ENCODE measurements at regions not wholly inside any gene's neighbourhood (a gene's known extent, or its start where the extent isn't known, plus 50 kb on each side); places are given as distances from the start of the nearest gene placed in this dataset.

DNA sequence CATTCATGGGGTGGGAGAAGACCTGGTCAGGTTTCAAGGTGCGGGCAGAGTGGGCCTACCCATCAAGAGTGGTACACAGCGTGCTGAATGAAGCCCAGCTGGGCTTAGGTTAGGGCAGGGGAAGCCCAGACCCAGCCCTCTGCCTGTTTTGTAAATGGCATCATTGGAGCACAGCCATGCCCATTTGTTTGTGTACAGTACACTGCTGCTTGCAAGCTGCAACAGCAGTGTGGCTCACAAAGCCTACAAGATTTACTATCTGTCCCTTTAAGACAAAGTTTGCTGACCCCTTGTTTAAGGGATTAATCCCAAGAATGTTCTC, 230.1 kb upstream of the TNRC6C start:
- ATAC-seq = no peak
- peaks cover 15% of the 10 kb centered on the region for H3K4me1 Mint-ChIP-seq (ENCODE audit: low read depth)
- ChIA-PET POLR2A (no interaction called here), CTCF (interaction anchor here (1.5 to 1.7 kb wide), 2 partner anchors 9 to 186 kb away, joined by 3 to 5 read pairs; no protein-coding TSS in a partner anchor)
- peak overlapping the region; percentile 37 for H3K27ac Mint-ChIP-seq
- H3K9me3 Mint-ChIP-seq (ENCODE audit: insufficient read depth) = peaks cover 12% of the 10 kb centered on the region
- peak; percentile 18 for DNase-seq
- H3K36me3 Mint-ChIP-seq (ENCODE audit: low read depth) = no peaks in the 10 kb centered on the region
- H3K4me3 Mint-ChIP-seq = no peak overlapping the region
- H3K27me3 Mint-ChIP-seq (ENCODE audit: low read depth) = peaks cover 28% of the 10 kb centered on the region

DNA sequence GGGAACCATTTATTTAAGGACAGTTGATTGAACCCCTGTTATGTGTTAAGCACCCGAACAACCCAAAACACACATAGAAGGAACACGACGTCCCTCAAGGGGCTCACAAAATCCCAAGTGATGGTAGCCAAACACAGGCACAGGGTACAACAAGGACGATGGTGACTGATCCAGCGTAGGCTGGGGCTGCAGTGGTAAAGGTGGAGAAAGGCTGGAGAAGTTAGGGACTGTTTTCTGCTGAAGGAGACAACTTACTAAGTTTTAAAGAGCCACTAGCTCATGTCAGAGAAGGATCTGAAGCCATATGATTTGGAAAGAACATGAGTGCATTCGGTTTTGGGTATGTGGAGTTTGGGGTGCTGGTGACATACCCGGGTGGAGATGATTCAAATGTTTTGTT, 229.6 kb upstream of the TNRC6C start:
- Mint-ChIP-seq H3K9me3 (ENCODE audit: insufficient read depth) (peaks cover 12% of the 10 kb centered on the region), H3K4me3 (no peak overlapping the region), H3K27ac (no peak overlapping the region), H3K4me1 (ENCODE audit: low read depth) (peaks cover 15% of the 10 kb centered on the region), H3K36me3 (ENCODE audit: low read depth) (no peaks in the 10 kb centered on the region), H3K27me3 (ENCODE audit: low read depth) (peaks cover 32% of the 10 kb centered on the region)
- CTCF ChIA-PET = interaction anchor here (1.5 kb wide), 1 partner anchor 9 kb away, joined by 3 read pairs; no protein-coding TSS in a partner anchor
- ATAC-seq (no peak), DNase-seq (peak; percentile 17)
- POLR2A ChIA-PET = no interaction called here

GRCh38 chr17:77729587-77729986, 228.9 kb upstream of the TNRC6C start:
- H3K9me3 Mint-ChIP-seq (ENCODE audit: insufficient read depth) = peaks cover 12% of the 10 kb centered on the region
- no peak overlapping the region for H3K27ac Mint-ChIP-seq
- peaks cover 15% of the 10 kb centered on the region for H3K4me1 Mint-ChIP-seq (ENCODE audit: low read depth)
- H3K4me3 Mint-ChIP-seq = no peak overlapping the region
- ChIA-PET CTCF (interaction anchor here (0.8 to 1.5 kb wide), 3 partner anchors 10 to 187 kb away, joined by 3 to 6 read pairs (median 3); no protein-coding TSS in a partner anchor), POLR2A (no interaction called here)
- DNase-seq (peak; percentile 7), ATAC-seq (no peak)
- H3K27me3 Mint-ChIP-seq (ENCODE audit: low read depth) = peaks cover 36% of the 10 kb centered on the region
- H3K36me3 Mint-ChIP-seq (ENCODE audit: low read depth) = no peaks in the 10 kb centered on the region

GRCh38 chr17:77730376-77730775, 228.1 kb upstream of the TNRC6C start:
- ATAC-seq (no peak), DNase-seq (no peak)
- Mint-ChIP-seq H3K27me3 (ENCODE audit: low read depth) (peaks cover 36% of the 10 kb centered on the region), H3K4me3 (no peak overlapping the region), H3K9me3 (ENCODE audit: insufficient read depth) (peaks cover 12% of the 10 kb centered on the region), H3K36me3 (ENCODE audit: low read depth) (no peaks in the 10 kb centered on the region), H3K4me1 (ENCODE audit: low read depth) (peaks cover 15% of the 10 kb centered on the region), H3K27ac (no peak overlapping the region)
- POLR2A ChIA-PET = no interaction called here
- CTCF ChIA-PET = interaction anchor here (0.8 to 1.4 kb wide), 4 partner anchors 11 to 284 kb away, joined by 3 to 6 read pairs (median 3); no protein-coding TSS in a partner anchor

- Mint-ChIP-seq H3K27ac (no peak overlapping the region), H3K4me3 (no peak overlapping the region), H3K9me3 (ENCODE audit: insufficient read depth) (peaks cover 12% of the 10 kb centered on the region), H3K4me1 (ENCODE audit: low read depth) (peaks cover 1% of the 10 kb centered on the region), H3K27me3 (ENCODE audit: low read depth) (peaks cover 37% of the 10 kb centered on the region), H3K36me3 (ENCODE audit: low read depth) (no peaks in the 10 kb centered on the region)
- ChIA-PET POLR2A (no interaction called here), CTCF (no interaction called here)
- DNase-seq (peak; percentile 9), ATAC-seq (no peak)
These were observed 224.8 kb upstream of the TNRC6C start for GRCh38 chr17:77733576-77734296.

DNA sequence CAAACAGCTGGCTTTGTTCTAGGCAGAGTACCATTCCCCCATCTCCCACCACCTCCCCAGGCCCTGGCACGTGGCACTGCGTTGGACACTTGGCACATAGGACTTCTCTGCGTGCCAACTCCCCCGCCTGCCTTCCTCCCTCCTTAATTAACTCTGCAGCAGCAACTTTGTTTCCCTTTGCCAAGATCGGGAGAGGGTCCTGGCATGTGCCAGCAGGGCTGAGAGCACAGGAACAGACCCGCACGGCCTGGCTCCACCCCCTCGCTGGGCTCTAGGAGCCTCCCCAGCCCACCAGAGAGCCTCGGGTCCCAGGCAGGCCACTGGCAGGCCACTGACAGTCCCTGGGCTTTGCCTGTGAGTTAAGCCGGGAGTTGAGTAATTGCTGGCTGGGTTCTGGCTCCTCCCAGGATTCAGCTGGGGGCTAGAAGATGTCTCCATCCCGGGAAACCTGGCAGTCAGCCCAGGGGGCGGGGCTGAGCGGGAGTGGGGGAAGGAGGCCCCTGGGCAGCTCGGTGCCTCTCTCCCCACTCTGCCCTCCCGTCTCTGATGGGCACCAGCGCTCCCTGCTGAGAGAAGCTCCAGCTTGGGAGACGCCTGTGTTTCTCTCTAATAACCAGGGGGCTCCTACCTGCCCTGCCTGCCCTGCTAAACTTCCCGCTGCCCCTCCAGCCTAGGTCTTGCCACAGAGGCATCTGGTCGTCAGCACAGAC, 224.0 kb upstream of the TNRC6C start:
- ATAC-seq (no peak), DNase-seq (peak; percentile 14)
- Mint-ChIP-seq H3K4me1 (ENCODE audit: low read depth) (peaks cover 1% of the 10 kb centered on the region), H3K9me3 (ENCODE audit: insufficient read depth) (peaks cover 12% of the 10 kb centered on the region), H3K4me3 (no peak overlapping the region), H3K36me3 (ENCODE audit: low read depth) (no peaks in the 10 kb centered on the region), H3K27ac (no peak overlapping the region), H3K27me3 (ENCODE audit: low read depth) (peaks cover 34% of the 10 kb centered on the region)
- CTCF ChIA-PET = no interaction called here
- POLR2A ChIA-PET = interaction anchor here (0.5 kb wide), 1 partner anchor 195 kb away, joined by 3 read pairs; no protein-coding TSS in a partner anchor

DNA sequence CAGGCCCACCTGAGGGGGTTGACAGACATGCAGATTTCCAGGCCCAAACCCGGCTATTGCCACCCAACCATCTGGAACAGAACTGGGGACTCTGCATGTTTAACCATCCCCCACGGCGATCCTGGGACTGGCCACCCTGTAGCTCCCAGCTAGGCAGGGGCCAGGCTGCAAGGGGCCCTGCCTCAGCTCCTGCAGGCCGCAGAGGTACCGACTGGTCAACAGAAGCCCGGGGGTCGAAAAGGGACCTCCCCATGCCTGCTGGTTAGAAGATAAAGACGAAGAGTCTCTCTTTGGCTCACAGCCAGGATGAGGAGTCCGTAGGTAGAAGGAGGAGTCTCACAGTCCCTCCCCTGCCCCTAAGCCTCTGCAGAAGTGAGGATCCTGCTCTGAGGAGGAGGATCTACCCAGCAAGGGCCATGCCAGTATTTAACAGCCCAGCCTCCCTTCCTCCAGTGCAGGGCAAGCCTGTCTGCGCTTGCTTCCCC, 223.4 kb upstream of the TNRC6C start:
- H3K36me3 Mint-ChIP-seq (ENCODE audit: low read depth) = no peaks in the 10 kb centered on the region
- DNase-seq (no peak), ATAC-seq (no peak)
- POLR2A ChIA-PET = interaction anchor here (0.5 kb wide), 1 partner anchor 195 kb away, joined by 3 read pairs; no protein-coding TSS in a partner anchor
- peaks cover 30% of the 10 kb centered on the region for H3K27me3 Mint-ChIP-seq (ENCODE audit: low read depth)
- CTCF ChIA-PET = no interaction called here
- H3K9me3 Mint-ChIP-seq (ENCODE audit: insufficient read depth) = peaks cover 12% of the 10 kb centered on the region
- no peak overlapping the region for H3K4me3 Mint-ChIP-seq
- H3K27ac Mint-ChIP-seq = no peak overlapping the region
- no peaks in the 10 kb centered on the region for H3K4me1 Mint-ChIP-seq (ENCODE audit: low read depth)

GRCh38 chr17:77735566-77736198, 222.8 kb upstream of the TNRC6C start:
- peaks cover 30% of the 10 kb centered on the region for H3K27me3 Mint-ChIP-seq (ENCODE audit: low read depth)
- no peak for DNase-seq
- peaks cover 12% of the 10 kb centered on the region for H3K9me3 Mint-ChIP-seq (ENCODE audit: insufficient read depth)
- ChIA-PET POLR2A (no interaction called here), CTCF (no interaction called here)
- no peaks in the 10 kb centered on the region for H3K4me1 Mint-ChIP-seq (ENCODE audit: low read depth)
- no peaks in the 10 kb centered on the region for H3K36me3 Mint-ChIP-seq (ENCODE audit: low read depth)
- ATAC-seq = no peak
- H3K4me3 Mint-ChIP-seq = no peak overlapping the region
- H3K27ac Mint-ChIP-seq = no peak overlapping the region

GRCh38 chr17:77736199-77736585, 222.3 kb upstream of the TNRC6C start:
- ChIA-PET CTCF (no interaction called here), POLR2A (no interaction called here)
- Mint-ChIP-seq H3K36me3 (ENCODE audit: low read depth) (no peaks in the 10 kb centered on the region), H3K9me3 (ENCODE audit: insufficient read depth) (peaks cover 12% of the 10 kb centered on the region), H3K27me3 (ENCODE audit: low read depth) (peaks cover 30% of the 10 kb centered on the region), H3K4me3 (no peak overlapping the region), H3K4me1 (ENCODE audit: low read depth) (no peaks in the 10 kb centered on the region), H3K27ac (no peak overlapping the region)
- DNase-seq (no peak), ATAC-seq (no peak)

GRCh38 chr17:77736721-77737120, 221.8 kb upstream of the TNRC6C start:
- no peak overlapping the region for H3K27ac Mint-ChIP-seq
- H3K4me1 Mint-ChIP-seq (ENCODE audit: low read depth) = no peaks in the 10 kb centered on the region
- ATAC-seq = no peak
- DNase-seq = peak; percentile 15
- ChIA-PET POLR2A (no interaction called here), CTCF (interaction anchor here (1.2 kb wide), 1 partner anchor 194 kb away, joined by 4 read pairs; no protein-coding TSS in a partner anchor)
- H3K4me3 Mint-ChIP-seq = no peak overlapping the region
- H3K36me3 Mint-ChIP-seq (ENCODE audit: low read depth) = no peaks in the 10 kb centered on the region
- H3K27me3 Mint-ChIP-seq (ENCODE audit: low read depth) = peaks cover 25% of the 10 kb centered on the region
- peaks cover 12% of the 10 kb centered on the region for H3K9me3 Mint-ChIP-seq (ENCODE audit: insufficient read depth)

DNA sequence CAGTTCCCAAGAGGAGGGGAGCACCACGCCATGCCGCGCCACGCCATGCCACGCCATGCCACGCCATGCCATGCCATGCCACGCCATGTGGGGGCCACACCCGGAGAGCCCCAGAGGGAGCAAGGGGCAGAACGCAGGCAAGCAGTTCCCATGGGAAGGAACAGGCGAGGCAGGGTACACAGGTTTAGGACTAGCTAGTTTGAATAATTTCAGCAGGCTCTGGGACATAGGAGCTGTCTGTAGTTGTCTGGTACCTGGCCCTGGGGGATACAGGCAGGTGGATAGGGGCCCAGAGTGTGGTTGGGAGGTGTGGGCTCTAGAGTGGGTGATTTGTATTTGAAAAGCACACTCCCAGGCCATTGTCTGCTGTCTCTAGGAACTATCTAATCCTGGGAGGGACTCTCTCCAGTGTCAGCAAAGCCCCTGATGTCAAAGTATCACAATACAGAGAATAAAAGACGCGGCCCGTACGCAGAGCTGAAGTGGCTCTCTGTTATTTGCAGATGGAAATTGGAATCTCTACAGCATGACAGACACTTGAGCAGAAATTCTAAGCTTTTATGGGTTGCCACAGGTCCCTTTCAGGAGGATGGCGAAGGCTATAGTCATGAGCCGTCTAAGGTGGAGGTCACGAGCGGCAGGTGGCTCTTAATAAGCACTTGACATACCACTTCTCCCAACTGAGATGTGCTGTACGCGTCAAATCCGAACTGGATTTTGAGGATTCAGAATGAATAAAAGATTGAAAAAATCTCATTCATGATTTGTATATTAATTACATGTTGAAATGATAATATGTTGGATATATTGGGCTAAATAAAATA, 220.8 kb upstream of the TNRC6C start:
- Mint-ChIP-seq H3K9me3 (ENCODE audit: insufficient read depth) (peaks cover 7% of the 10 kb centered on the region), H3K27ac (no peak overlapping the region), H3K4me3 (no peak overlapping the region), H3K27me3 (ENCODE audit: low read depth) (peaks cover 21% of the 10 kb centered on the region), H3K36me3 (ENCODE audit: low read depth) (no peaks in the 10 kb centered on the region), H3K4me1 (ENCODE audit: low read depth) (no peaks in the 10 kb centered on the region)
- ChIA-PET POLR2A (no interaction called here), CTCF (interaction anchor here (1.2 kb wide), 1 partner anchor 195 kb away, joined by 4 read pairs; no protein-coding TSS in a partner anchor)
- ATAC-seq (no peak), DNase-seq (peak; percentile 4)

Data from activated CD8-positive, alpha-beta T cell treated with anti-CD3 and anti-CD28 coated beads, Interleukin-2, amount 10 ng/mL, durations not matched to agents 7 days and 5 days (primary cell).